ENCODE measurements at regions not wholly inside any gene's neighbourhood (a gene's known extent, or its start where the extent isn't known, plus 50 kb on each side); places are given as distances from the start of the nearest gene placed in this dataset.
"Not testable (repeated sequence)": the region's sequence is repeated elsewhere in the genome, so short reads cannot be mapped to it uniquely, and the experiment has no call there.

GRCh38 chr1:58251430-58252073 is 295.0 kb downstream of the OMA1 start:
- no peak for DNase-seq (ENCODE audit: low spot score)

- DNase-seq (ENCODE audit: low spot score) = no peak
Observed at GRCh38 chr1:58250587-58250948, 296.0 kb downstream of the OMA1 start.

- peak; percentile 11 for DNase-seq (ENCODE audit: low spot score)
Observed at GRCh38 chr1:58249737-58250586, 296.6 kb downstream of the OMA1 start.

- no peak for DNase-seq (ENCODE audit: low spot score)
Observed at GRCh38 chr1:58249388-58249736, 297.2 kb downstream of the OMA1 start.

GRCh38 chr1:58248791-58249190 is 297.7 kb downstream of the OMA1 start:
- no peak for DNase-seq (ENCODE audit: low spot score)

GRCh38 chr1:58248072-58248471 is 298.5 kb downstream of the OMA1 start:
- no peak for DNase-seq (ENCODE audit: low spot score)

- no peak for DNase-seq (ENCODE audit: low spot score)
Observed at GRCh38 chr1:58246549-58246948, 300.0 kb downstream of the OMA1 start.

GRCh38 chr1:58244872-58245271 is 301.7 kb downstream of the OMA1 start:
- no peak for DNase-seq (ENCODE audit: low spot score)

GRCh38 chr1:58238846-58239245 is 307.7 kb downstream of the OMA1 start:
- no peak for DNase-seq (ENCODE audit: low spot score)

- DNase-seq (ENCODE audit: low spot score) = no peak
Observed at GRCh38 chr1:58233729-58234128, 312.8 kb downstream of the OMA1 start.

- DNase-seq (ENCODE audit: low spot score) = no peak
Observed at GRCh38 chr1:58231204-58231603, 315.3 kb downstream of the OMA1 start.

- DNase-seq (ENCODE audit: low spot score) = no peak
Observed at GRCh38 chr1:58227604-58228003, 318.9 kb downstream of the OMA1 start.

- no peak for DNase-seq (ENCODE audit: low spot score)
Observed at GRCh38 chr1:58223522-58223921, 323.0 kb downstream of the OMA1 start.

- no peak for DNase-seq (ENCODE audit: low spot score)
Observed at GRCh38 chr1:58220836-58221472, 325.6 kb downstream of the OMA1 start.

GRCh38 chr1:58216169-58216568 is 330.4 kb downstream of the OMA1 start:
- not testable (repeated sequence) for DNase-seq (ENCODE audit: low spot score)

- DNase-seq (ENCODE audit: low spot score) = no peak
Observed at GRCh38 chr1:58214674-58215073, 331.9 kb downstream of the OMA1 start.

GRCh38 chr1:58211869-58212268 is 334.7 kb downstream of the OMA1 start:
- DNase-seq (ENCODE audit: low spot score) = no peak

- DNase-seq (ENCODE audit: low spot score) = no peak
Observed at GRCh38 chr1:58209575-58209974, 337.0 kb downstream of the OMA1 start.

- DNase-seq (ENCODE audit: low spot score) = no peak
Observed at GRCh38 chr1:58206749-58207148, 339.8 kb downstream of the OMA1 start.

- no peak for DNase-seq (ENCODE audit: low spot score)
Observed at GRCh38 chr1:58204284-58204683, 342.2 kb downstream of the OMA1 start.

GRCh38 chr1:58201492-58202106 is 344.9 kb downstream of the OMA1 start:
- DNase-seq (ENCODE audit: low spot score) = no peak

- DNase-seq (ENCODE audit: low spot score) = no peak
Observed at GRCh38 chr1:58200437-58200836, 346.1 kb downstream of the OMA1 start.

GRCh38 chr1:58197811-58198210 is 348.7 kb downstream of the OMA1 start:
- DNase-seq (ENCODE audit: low spot score) = no peak
